HepG2 (cell line): ENCODE measurements at regions not wholly inside any gene's neighbourhood (a gene's known extent, or its start where the extent isn't known, plus 50 kb on each side); places are given as distances from the start of the nearest gene placed in this dataset.

Experiments used
- ATAC-seq: fragments of 200-7000 bp; cut with Tn5 transposase; 3 replicates; pipeline ENCODE4 v1.9.1; 2020; ENCODE audit warnings: mild to moderate bottlenecking, moderate library complexity
- BruUV-seq: library from RNA; stranded (reverse); fragments of 400-500 nt; replicated peaks from 2 replicates; lab custom pipeline; 2021; lab: Mats Ljungman, UMichigan
- CTCF ChIA-PET: fragments of 300-600 bp; formaldehyde crosslinking; extraction: SDS; loops from one replicate; lab custom pipeline; 2021; ENCODE audit warnings: low total read pairs, inconsistent platforms, low intra/inter-chr PET ratio; lab: Yijun Ruan, JAX
- POLR2A ChIA-PET: fragments of 350-600 bp; sonication (Branson Sonifier 250); formaldehyde crosslinking; loops from one replicate; lab custom pipeline; 2020; ENCODE audit warnings: antibody characterized with exemption, inconsistent platforms; lab: Yijun Ruan, JAX
- DNase-seq: peaks from one replicate; pipeline ENCODE4 v3.0.0-alpha.2; 2015; ENCODE audit warnings: low spot score
- FAIRE-seq: peaks from 3 replicates; lab custom pipeline; 2011; peaks lifted over from hg19 to GRCh38; lab: Jason Lieb, UNC
- H2AFZ ChIP-seq: one replicate; pipeline ENCODE4 v1.6.1; 2011; ENCODE audit warnings: low read length, inconsistent platforms
- H3K27ac ChIP-seq: fragments of 300-600 bp; 3 replicates; pipeline ENCODE4 v1.8.0; 2011; ENCODE audit warnings: mixed run types, mild to moderate bottlenecking, mixed read lengths, low read length, inconsistent platforms; ENCODE audit not compliant: insufficient read depth; ENCODE audit errors: extremely low read length
- H3K27me3 ChIP-seq, 2 experiments: fragments of 200-600 bp in 1 of 2; 2 replicates in 1 of 2; 3 replicates in 1 of 2; pipeline versions ENCODE4 v1.6.0 to v1.8.0; 2011; ENCODE audit warnings: low read length in 2 of 2, mild to moderate bottlenecking in 2 of 2, moderate library complexity in 2 of 2, inconsistent platforms in 1 of 2; ENCODE audit not compliant: insufficient read depth in 2 of 2, control insufficient read depth in 1 of 2
- H3K36me3 ChIP-seq, 2 experiments: fragments of 200-600 bp in 1 of 2; replicated peaks in 1 of 2; 2 replicates in 1 of 2; 3 replicates in 1 of 2; pipeline versions ENCODE4 v1.5.1 to v1.8.0; 2011; ENCODE audit warnings: low read length in 2 of 2, inconsistent platforms in 1 of 2; ENCODE audit not compliant: insufficient read depth in 2 of 2, control insufficient read depth in 1 of 2
- H3K4me1 ChIP-seq: 2 replicates; pipeline ENCODE4 v1.5.1; 2012; ENCODE audit warnings: low read length, inconsistent platforms; ENCODE audit not compliant: insufficient read depth
- H3K4me2 ChIP-seq: 2 replicates; pipeline ENCODE4 v1.6.0; 2011; ENCODE audit warnings: low read depth, low read length, inconsistent platforms
- H3K4me3 ChIP-seq, 3 experiments: fragments of 200-600 bp in 1 of 3; sonication (generic), shearing (Covaris generic) in 1 of 3; replicated peaks in 1 of 3; 2 replicates each; pipeline ENCODE4 v1.5.1; 2011 to 2016; ENCODE audit warnings: low read length in 3 of 3, inconsistent platforms in 2 of 3, low read depth in 2 of 3, mild to moderate bottlenecking in 2 of 3, control low read depth in 1 of 3, mixed read lengths in 1 of 3; ENCODE audit not compliant: insufficient read depth in 1 of 3
- H3K79me2 ChIP-seq: one replicate; pipeline ENCODE4 v1.6.1; 2011; ENCODE audit warnings: low read length, inconsistent platforms; ENCODE audit not compliant: insufficient read depth
- H3K9ac ChIP-seq: 2 replicates; pipeline ENCODE4 v1.6.0; 2011; ENCODE audit warnings: mild to moderate bottlenecking, low read depth, low read length, inconsistent platforms; ENCODE audit not compliant: insufficient read depth
- H3K9me3 ChIP-seq: 2 replicates; pipeline ENCODE4 v1.5.1; 2012; ENCODE audit warnings: mild to moderate bottlenecking, low read length
- H4K20me1 ChIP-seq: 2 replicates; pipeline ENCODE4 v1.6.0; 2011; ENCODE audit warnings: inconsistent platforms, mild to moderate bottlenecking, low read length, moderate library complexity; ENCODE audit not compliant: insufficient read depth
- ATF5 ChIP-seq: sonication (generic); formaldehyde crosslinking; IDR thresholded peaks from 2 replicates; pipeline ENCODE4 v1.4.0; 2020; ENCODE audit warnings: mild to moderate bottlenecking, low read depth, missing genetic modification reagents
- HMGA1 ChIP-seq: sonication (generic); formaldehyde crosslinking; conservative IDR thresholded peaks from 2 replicates; pipeline ENCODE4 v1.4.0; 2020; ENCODE audit warnings: missing genetic modification reagents
- HOXD1 ChIP-seq: sonication (generic); formaldehyde crosslinking; IDR thresholded peaks from 2 replicates; pipeline ENCODE4 v1.5.0; 2020; ENCODE audit warnings: missing genetic modification reagents
- PRDM10 ChIP-seq: sonication (generic); formaldehyde crosslinking; IDR thresholded peaks from 2 replicates; pipeline ENCODE4 v1.4.0; 2020; ENCODE audit warnings: low read depth, missing genetic modification reagents
- TCF7 ChIP-seq: sonication (generic); IDR thresholded peaks from 2 replicates; pipeline ENCODE4 v1.6.1; 2016; ENCODE audit warnings: antibody characterized with exemption, low read depth
- ZNF570 ChIP-seq: sonication (generic); formaldehyde crosslinking; IDR thresholded peaks from 2 replicates; pipeline ENCODE4 v1.4.0; 2020; ENCODE audit warnings: mild to moderate bottlenecking, missing genetic modification reagents, borderline replicate concordance
- ZNF710 ChIP-seq: sonication (generic); formaldehyde crosslinking; IDR thresholded peaks from 2 replicates; pipeline ENCODE4 v1.5.0; 2020; ENCODE audit warnings: mild to moderate bottlenecking, missing genetic modification reagents, borderline replicate concordance
- ZNF746 ChIP-seq: sonication (generic); formaldehyde crosslinking; IDR thresholded peaks from 2 replicates; pipeline ENCODE4 v1.8.0; 2022; ENCODE audit warnings: mild to moderate bottlenecking, missing genetic modification reagents
- ZNF749 ChIP-seq: sonication (generic); formaldehyde crosslinking; IDR thresholded peaks from 2 replicates; pipeline ENCODE4 v1.8.0; 2022; ENCODE audit warnings: mild to moderate bottlenecking, missing genetic modification reagents, moderate library complexity, borderline replicate concordance
- ZSCAN22 ChIP-seq: sonication (generic); formaldehyde crosslinking; IDR thresholded peaks from 2 replicates; pipeline ENCODE4 v1.4.0; 2020; ENCODE audit warnings: mild to moderate bottlenecking, missing genetic modification reagents
- WGBS: methylation state at CpG from one replicate; pipeline ENCODE4 v1.1.6; 2017; ENCODE audit warnings: low lambda C conversion rate; 5-methylcytosine and 5-hydroxymethylcytosine counted together
- in situ Hi-C: cut with HindIII; loops from 2 replicates; pipeline ENCODE4 v1.10.0; 2017; ENCODE audit warnings: low pct_unique_long_range_greater_than_20kb; ENCODE audit not compliant: extremely low pct_ligation_motif_present
- intact Hi-C: fragments of 100-400 bp; cut with micrococcal nuclease; formaldehyde crosslinking; loops from one replicate; pipeline ENCODE4 v1.10.0; 2022; ENCODE audit not compliant: unreplicated experiment

- TF ChIP-seq PRDM10 (CRISPR knock-in tag) (no peak), HOXD1 (CRISPR knock-in tag) (no peak), ZNF749 (CRISPR knock-in tag) (no peak), ZNF746 (CRISPR knock-in tag) (no peak)
Measured at GRCh38 chr3:153615863-153616262, 453.8 kb downstream of the RAP2B start (continued).

DNA sequence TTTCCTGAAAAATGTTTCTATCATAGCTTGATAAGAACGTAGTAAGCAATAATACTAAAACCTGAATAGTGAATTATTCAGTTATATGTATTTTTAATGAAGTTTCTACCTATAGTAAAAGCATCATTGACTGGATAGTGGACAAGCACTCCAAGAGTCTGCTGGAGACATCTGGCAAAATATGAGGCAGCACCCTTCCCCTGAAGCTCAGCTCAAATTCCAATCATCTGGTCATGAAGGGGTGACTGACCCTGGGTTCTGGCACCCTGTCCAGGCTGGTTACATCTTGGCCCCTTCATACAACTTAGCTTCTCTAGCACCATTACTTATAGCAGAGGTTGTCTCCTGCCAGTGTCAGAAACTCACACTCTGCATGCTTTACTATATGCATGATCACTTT is 455.4 kb downstream of the RAP2B start:
- H3K9ac ChIP-seq: no peak overlapping the region
- no peaks in the 10 kb centered on the region for H3K9me3 ChIP-seq
- no peak overlapping the region for H3K4me2 ChIP-seq
- no peak for FAIRE-seq
- TF ChIP-seq ZNF570 (CRISPR knock-in tag) (no peak), TCF7 (no peak), ATF5 (CRISPR knock-in tag) (no peak), ZNF710 (no peak), HMGA1 (no peak), ZSCAN22 (CRISPR knock-in tag) (no peak)
- H3K4me3 ChIP-seq: no peak overlapping the region
- H3K27me3 ChIP-seq: no peaks in the 10 kb centered on the region
- H3K4me1 ChIP-seq: no peaks in the 10 kb centered on the region
- 0% methylated on average over 1 of the region's 1 CpG for WGBS
- H3K27ac ChIP-seq: no peak overlapping the region
- no peaks in the 10 kb centered on the region for H3K36me3 ChIP-seq
- intact Hi-C loops (no loop called here), in situ Hi-C loops (no loop called here)
- no peak for DNase-seq
- BruUV-seq: no TSS peak
- H3K79me2 ChIP-seq: no peaks in the 10 kb centered on the region
- POLR2A ChIA-PET: no interaction called here
- ATAC-seq: no peak
- no peak overlapping the region for H2AFZ ChIP-seq
- H4K20me1 ChIP-seq: no peaks in the 10 kb centered on the region
- CTCF ChIA-PET: no interaction called here
